ENCODE measurements at regions not wholly inside any gene's neighbourhood (a gene's known extent, or its start where the extent isn't known, plus 50 kb on each side); places are given as distances from the start of the nearest gene placed in this dataset.

DNA sequence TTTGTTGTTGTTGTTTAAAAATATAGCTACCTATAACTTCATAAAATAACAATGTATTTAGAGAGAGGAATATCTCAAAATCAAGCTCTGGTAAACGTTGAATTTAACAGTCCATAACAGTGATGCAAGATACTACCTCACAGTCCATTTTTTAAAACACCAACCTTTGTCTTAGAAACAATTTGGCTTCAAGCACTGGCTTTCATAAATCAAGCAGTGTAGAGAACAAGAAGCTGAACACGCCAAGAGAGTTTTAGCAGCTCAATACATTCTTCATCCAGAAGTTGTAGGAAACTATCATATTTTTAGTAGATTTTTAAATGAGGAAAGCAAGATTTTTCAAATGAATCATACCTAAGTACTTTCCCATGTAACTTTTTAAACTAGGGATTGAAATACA is 334.3 kb upstream of the ADAMTS5 start:
- no peak for TF ChIP-seq EZH2 (IDR thresholded peaks at IDR 0.05; ENCODE audit: borderline replicate concordance, low read depth, low read length, poor library complexity, severe bottlenecking)
- TF ChIP-seq, protein P1, sequence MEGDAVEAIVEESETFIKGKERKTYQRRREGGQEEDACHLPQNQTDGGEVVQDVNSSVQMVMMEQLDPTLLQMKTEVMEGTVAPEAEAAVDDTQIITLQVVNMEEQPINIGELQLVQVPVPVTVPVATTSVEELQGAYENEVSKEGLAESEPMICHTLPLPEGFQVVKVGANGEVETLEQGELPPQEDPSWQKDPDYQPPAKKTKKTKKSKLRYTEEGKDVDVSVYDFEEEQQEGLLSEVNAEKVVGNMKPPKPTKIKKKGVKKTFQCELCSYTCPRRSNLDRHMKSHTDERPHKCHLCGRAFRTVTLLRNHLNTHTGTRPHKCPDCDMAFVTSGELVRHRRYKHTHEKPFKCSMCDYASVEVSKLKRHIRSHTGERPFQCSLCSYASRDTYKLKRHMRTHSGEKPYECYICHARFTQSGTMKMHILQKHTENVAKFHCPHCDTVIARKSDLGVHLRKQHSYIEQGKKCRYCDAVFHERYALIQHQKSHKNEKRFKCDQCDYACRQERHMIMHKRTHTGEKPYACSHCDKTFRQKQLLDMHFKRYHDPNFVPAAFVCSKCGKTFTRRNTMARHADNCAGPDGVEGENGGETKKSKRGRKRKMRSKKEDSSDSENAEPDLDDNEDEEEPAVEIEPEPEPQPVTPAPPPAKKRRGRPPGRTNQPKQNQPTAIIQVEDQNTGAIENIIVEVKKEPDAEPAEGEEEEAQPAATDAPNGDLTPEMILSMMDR (conservative IDR thresholded peaks at IDR 0.05; ENCODE audit: low read depth, low read length), result no peak
- no peak for DNase-seq (ENCODE audit: low spot score)
- BruUV-seq (replicated peaks), result no TSS peak
- CTCF ChIA-PET, result no interaction called here
- POLR2A ChIA-PET (ENCODE audit: low non-redundant PET), result no interaction called here
- intact Hi-C loops (cut with micrococcal nuclease; ENCODE audit: unreplicated experiment), result no loop called here
- Histone ChIP-seq H3K27me3 (replicated peaks; ENCODE audit: insufficient read depth, low read depth, low read length, poor library complexity) (no peaks in the 10 kb centered on the region), H3K4me1 (ENCODE audit: insufficient read depth, low read length, poor library complexity, severe bottlenecking) (no peaks in the 10 kb centered on the region), H3K4me3 (ENCODE audit: low read depth, low read length, poor library complexity, severe bottlenecking) (no peak overlapping the region), H3K36me3 (ENCODE audit: insufficient read depth, low read length, poor library complexity, severe bottlenecking) (no peaks in the 10 kb centered on the region), H3K9me3 (ENCODE audit: low read depth, low read length, poor library complexity, severe bottlenecking) (no peaks in the 10 kb centered on the region), H3K27ac (ENCODE audit: low read depth, low read length, poor library complexity, severe bottlenecking) (no peak overlapping the region)

DNA sequence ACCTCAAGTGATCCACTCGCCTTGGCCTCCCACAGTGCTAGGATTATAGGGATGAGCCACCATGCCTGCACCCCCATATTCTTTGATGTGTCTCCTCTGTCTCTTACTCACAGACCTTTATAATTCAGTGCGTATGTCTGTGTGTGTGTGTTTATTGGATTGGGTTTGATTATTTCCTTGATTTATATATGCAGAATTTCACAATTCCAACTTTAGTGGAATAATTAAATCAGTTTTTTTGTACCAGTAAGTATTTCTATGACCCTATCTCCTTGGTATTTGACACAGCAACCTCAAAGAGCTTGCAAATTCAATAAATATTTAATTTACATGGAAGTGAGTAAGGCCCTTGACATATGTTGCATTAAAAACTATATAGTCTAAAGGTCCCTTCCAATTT is 333.9 kb upstream of the ADAMTS5 start:
- no peaks in the 10 kb centered on the region for H3K9me3 ChIP-seq (ENCODE audit: low read depth, low read length, poor library complexity, severe bottlenecking)
- no peaks in the 10 kb centered on the region for H3K36me3 ChIP-seq (ENCODE audit: insufficient read depth, low read length, poor library complexity, severe bottlenecking)
- no peaks in the 10 kb centered on the region for H3K4me1 ChIP-seq (ENCODE audit: insufficient read depth, low read length, poor library complexity, severe bottlenecking)
- intact Hi-C loops (cut with micrococcal nuclease; ENCODE audit: unreplicated experiment), result no loop called here
- DNase-seq (ENCODE audit: low spot score), result no peak
- POLR2A ChIA-PET (ENCODE audit: low non-redundant PET), result no interaction called here
- no TSS peak for BruUV-seq (replicated peaks)
- TF ChIP-seq EZH2 (IDR thresholded peaks at IDR 0.05; ENCODE audit: borderline replicate concordance, low read depth, low read length, poor library complexity, severe bottlenecking), result no peak
- TF ChIP-seq, protein P1 (conservative IDR thresholded peaks at IDR 0.05; ENCODE audit: low read depth, low read length), result no peak
- CTCF ChIA-PET, result no interaction called here
- H3K27me3 ChIP-seq (replicated peaks; ENCODE audit: insufficient read depth, low read depth, low read length, poor library complexity), result no peaks in the 10 kb centered on the region
- no peak overlapping the region for H3K27ac ChIP-seq (ENCODE audit: low read depth, low read length, poor library complexity, severe bottlenecking)
- no peak overlapping the region for H3K4me3 ChIP-seq (ENCODE audit: low read depth, low read length, poor library complexity, severe bottlenecking)

DNA sequence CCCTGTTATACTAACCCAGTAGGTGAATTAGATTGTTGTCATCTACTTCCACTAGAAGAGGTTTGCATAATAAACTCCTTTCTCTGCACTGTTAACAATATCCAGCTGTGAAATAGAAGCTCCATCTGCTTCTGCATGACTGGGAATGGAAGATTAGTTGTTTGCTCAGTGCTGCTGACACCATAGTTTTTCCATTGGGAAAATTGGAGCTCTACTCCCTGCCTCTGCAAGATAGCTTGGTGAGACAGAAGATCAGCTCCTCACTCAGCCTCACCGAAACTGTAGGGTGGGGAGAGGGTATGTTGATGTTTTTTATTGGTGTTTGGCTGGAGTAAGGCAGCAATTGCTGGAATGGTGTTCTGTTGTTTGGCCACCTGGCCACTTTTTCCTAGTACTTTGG is 331.6 kb upstream of the ADAMTS5 start:
- no peak for TF ChIP-seq EZH2 (IDR thresholded peaks at IDR 0.05; ENCODE audit: borderline replicate concordance, low read depth, low read length, poor library complexity, severe bottlenecking)
- TF ChIP-seq, protein P1 (conservative IDR thresholded peaks at IDR 0.05; ENCODE audit: low read depth, low read length), result no peak
- no TSS peak for BruUV-seq (replicated peaks)
- Histone ChIP-seq H3K4me1 (ENCODE audit: insufficient read depth, low read length, poor library complexity, severe bottlenecking) (no peaks in the 10 kb centered on the region), H3K27ac (ENCODE audit: low read depth, low read length, poor library complexity, severe bottlenecking) (no peak overlapping the region), H3K4me3 (ENCODE audit: low read depth, low read length, poor library complexity, severe bottlenecking) (no peak overlapping the region), H3K27me3 (replicated peaks; ENCODE audit: insufficient read depth, low read depth, low read length, poor library complexity) (no peaks in the 10 kb centered on the region), H3K9me3 (ENCODE audit: low read depth, low read length, poor library complexity, severe bottlenecking) (no peaks in the 10 kb centered on the region), H3K36me3 (ENCODE audit: insufficient read depth, low read length, poor library complexity, severe bottlenecking) (no peaks in the 10 kb centered on the region)
- DNase-seq (ENCODE audit: low spot score), result no peak
- intact Hi-C loops (cut with micrococcal nuclease; ENCODE audit: unreplicated experiment), result no loop called here
- ChIA-PET POLR2A (ENCODE audit: low non-redundant PET) (no interaction called here), CTCF (no interaction called here)

Data from A673 (cell line).